HG03575 (cell line): ENCODE measurements at regions not wholly inside any gene's neighbourhood (a gene's known extent, or its start where the extent isn't known, plus 50 kb on each side); places are given as distances from the start of the nearest gene placed in this dataset.

ENCODE experiments used
- ATAC-seq: cut with Tn5 transposase; IDR thresholded peaks from one replicate; pipeline ENCODE4 v1.9.1; 2021; ENCODE audit not compliant: unreplicated experiment, insufficient number of reproducible peaks, low FRiP score; ENCODE audit errors: extremely low read depth

DNA sequence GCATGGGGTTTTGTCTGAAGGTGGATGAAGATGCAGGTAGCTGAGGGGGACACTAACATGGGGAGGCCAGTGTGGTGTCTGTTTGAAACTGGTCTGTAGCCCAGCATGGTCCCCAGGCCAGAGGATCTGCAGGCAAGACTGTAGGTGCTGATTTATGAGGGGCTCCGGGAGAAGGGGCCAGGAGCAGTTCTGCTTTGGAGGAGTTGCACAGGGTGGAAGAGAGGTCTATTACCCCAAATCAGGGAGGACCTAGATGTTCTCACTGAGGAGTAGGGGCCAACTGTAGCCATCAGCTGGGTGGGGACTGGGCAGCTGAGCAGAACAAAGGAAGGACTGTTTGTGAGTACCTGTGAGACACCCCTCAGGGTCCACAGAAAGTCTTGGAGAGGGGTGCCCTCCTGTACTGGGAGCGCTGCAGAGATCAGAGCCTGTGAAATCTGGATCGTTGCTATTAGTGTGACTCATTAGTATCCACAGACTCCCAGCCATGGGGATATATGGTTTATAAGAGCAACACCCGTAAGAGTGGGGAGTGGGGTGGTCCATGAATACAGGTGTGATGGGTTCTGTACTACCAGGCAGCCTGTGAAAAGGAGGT, 64.3 kb upstream of the IRF2BP2 start:
- no peak for ATAC-seq

DNA sequence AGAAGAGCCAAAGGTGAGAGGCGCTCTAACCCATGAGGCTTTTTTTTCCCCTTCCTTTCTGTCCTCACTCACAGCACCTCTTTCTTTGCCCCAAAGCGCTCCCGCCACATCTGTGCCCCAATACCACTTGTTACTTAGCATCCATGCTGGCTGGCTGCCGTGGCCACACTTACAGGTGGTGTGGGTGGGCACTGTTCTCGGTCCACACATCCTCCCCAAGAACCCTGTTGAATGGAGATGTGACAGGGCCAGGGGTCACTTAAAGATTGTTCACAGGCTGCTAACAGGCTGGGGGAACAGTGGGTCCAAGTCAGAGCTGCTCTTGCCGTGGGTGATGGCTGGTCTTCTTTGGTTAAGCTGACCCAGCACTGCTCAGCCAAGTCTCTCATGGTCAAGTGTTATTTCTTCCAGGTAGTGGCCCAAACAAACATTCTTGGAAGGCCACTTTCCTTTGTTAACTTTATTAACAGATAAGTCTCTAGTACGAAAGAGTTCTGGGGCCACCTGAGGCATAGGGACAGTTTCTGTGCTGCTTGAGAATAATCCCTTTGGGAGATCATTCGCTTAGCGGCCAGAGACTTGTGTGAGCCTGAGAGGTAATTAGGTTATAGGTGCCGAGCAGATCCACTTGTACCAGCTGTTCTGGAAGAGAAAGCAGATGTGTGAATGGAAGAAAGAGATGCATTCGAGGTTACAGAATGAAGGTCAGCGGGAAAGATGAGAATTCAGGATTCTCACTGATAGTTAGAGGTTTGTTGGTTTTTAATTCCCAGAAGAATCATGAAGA, 62.6 kb upstream of the IRF2BP2 start:
- ATAC-seq: no peak

DNA sequence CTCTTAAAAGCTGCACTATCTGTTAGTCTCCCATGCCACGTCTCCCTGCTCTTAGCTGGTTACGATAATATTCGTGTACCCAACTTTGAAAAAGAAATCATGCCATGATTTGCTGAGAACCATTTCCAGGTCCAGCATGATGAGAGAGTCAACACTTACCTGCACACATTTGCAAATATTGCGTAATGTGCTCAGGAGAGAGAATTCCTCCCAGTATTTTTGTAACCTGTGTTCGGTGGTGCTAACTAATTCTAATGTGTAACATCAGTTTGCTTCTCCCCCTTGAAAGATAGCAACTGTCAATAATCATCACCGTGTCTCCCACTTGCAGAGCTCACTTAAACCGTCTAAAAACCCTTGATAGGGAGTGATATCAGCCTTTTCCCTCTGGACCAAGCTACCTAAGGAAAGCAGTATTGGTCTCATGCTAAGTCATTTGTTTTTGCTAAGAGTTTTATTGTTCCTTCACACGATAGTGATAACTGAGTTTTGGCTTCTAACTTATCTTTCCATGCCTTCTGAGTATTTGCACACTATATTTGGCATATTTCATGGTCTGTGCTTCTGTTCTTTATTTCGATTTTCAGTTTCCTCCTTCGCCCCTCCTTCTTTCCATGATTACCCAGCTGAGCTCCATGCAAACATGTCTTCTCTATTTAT, 61.1 kb upstream of the IRF2BP2 start:
- no peak for ATAC-seq

DNA sequence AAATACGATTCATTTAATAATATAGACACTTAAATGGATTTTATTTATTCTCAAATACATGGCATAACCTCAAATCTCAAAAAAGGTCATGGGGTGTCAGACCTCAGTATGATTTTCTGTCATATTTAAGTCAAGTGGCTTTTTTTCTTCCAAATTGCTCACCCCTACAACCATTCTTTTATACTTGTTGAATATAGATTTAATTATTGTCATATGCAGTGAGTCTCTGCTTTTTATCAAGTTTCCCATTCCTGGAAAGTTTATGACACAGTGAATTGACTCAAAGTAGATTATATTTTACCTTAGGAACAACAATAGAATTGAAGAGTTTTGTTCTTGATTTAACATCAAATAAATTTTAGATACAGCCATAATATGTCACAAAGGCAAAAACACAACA, 59.5 kb upstream of the IRF2BP2 start:
- no peak for ATAC-seq

DNA sequence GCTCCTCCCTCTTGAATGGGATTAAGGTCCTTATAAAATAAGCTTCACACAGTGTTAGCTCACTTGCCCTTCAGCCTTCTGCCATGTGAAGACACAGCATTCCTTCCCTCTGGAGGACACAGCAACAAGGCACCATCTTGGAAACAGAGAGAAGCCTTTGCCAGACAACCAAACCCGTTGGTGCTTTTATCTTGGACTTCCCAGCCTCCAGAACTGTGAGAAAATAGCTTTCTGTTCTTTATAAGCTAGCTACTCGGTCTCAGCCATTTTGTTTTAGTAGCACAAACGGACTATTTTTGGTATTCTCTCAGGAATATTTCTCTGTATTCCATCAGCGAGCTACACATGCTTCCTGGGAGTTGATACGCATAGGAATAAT, 58.6 kb upstream of the IRF2BP2 start:
- no peak for ATAC-seq

DNA sequence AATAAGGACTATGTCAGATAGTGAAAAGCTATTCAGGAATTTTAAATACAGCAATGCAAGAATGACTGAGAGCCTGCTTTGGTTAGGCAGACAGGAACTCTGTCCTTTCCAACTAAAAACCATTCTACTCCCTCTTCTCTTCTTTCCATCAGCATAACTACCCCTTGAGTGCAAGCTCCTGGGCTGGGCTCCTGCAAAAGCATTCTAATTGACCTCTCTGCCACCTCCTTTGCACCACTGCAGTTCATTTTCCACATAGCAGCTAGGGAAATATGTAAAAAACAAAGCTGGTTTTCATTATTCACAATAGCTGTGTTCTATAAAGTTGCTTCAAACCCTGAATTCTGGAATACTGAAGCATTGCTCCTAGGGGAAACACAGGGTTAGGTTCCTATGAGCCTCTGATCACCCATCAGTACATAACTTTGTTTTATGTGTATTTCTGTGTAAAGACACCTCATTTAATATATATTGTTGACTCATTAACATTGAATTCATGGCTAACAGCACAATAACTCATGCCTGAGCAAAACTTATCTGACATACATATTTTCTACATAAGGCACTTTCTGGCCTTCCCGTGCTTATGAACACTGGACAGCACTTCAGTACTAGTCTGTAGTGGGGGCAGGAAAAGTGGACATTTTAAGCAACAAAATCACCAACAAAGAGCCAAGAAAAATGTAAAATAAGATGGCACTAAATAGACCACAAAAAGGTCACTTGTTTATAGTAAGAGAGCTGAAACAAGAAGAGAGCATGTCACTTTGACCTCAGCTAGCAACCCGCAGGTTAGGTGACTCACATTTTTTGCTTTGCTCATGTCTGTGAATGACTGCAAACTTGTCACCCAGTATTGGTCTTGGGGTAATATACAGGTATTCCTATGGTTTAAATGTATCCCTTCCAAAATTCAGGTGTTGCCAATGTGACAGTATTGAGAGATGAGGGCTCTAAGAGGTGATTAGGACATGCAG, 57.9 kb upstream of the IRF2BP2 start:
- no peak for ATAC-seq

DNA sequence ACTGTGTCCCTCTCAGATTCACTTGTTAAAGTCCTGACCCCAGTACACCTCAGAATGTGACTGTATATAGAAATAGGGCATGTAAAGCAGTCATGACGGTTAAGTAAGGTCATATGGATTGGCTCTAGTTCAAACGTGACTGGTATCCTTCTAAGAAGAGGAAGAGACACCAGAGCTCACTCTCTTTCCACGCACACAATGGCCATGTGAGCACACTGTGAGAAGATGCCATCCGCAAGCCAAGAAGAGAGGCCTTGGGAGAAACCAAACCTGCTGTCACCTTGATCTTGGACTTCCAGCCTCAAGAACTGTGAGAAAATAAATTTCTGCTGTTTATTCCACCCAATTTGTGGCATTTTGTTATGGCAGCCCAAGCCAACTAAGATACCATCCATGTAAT, 56.8 kb upstream of the IRF2BP2 start:
- ATAC-seq: no peak

DNA sequence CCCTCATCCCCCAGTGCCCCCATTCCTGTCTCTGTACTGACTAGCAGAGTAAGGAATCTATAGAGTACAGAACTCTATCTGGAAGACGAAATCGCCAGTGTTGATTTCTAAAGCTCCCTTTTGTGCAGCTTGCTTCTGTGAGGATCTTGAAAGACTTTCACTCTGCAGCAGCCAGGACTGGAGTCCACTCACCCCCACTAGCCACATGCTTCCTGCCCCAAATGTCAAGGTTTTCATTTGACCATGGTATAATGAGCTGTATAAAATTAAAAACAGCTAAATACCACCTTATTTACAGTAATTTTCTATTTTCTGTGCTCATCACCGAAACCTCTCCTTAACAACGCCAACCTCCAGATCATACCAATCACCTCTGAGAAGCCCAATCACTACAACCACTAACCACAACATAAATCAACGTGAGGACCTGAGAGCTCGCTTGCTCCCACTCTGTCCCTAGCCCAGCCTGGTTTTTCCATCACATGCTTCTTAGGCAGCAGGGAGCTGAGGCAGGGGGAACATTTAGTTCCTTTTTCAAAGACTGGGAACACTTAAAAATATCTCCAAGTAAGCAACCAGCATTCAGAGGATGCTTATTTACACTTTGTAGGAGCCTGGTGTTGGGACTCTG, 56.1 kb upstream of the IRF2BP2 start:
- no peak for ATAC-seq

DNA sequence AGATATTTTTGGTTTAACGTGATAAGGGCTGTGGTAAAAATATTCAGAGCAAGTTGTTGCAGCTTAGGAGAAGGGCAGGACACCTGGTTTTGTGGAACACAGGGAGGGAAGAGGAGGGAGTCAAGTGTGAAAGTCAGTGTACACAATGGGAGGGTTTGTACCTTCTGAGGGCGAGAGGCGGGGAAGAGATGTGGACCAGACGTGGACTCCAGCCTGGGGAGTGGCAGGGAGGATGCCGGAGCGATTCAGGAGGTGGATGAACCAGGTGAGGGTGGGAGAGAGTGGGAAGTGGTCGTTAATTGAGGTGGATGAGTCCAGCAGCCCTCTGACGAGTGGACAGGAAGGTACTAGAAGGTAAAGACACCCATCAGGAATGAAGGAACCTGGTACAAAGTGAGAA, 52.2 kb upstream of the IRF2BP2 start:
- no peak for ATAC-seq

DNA sequence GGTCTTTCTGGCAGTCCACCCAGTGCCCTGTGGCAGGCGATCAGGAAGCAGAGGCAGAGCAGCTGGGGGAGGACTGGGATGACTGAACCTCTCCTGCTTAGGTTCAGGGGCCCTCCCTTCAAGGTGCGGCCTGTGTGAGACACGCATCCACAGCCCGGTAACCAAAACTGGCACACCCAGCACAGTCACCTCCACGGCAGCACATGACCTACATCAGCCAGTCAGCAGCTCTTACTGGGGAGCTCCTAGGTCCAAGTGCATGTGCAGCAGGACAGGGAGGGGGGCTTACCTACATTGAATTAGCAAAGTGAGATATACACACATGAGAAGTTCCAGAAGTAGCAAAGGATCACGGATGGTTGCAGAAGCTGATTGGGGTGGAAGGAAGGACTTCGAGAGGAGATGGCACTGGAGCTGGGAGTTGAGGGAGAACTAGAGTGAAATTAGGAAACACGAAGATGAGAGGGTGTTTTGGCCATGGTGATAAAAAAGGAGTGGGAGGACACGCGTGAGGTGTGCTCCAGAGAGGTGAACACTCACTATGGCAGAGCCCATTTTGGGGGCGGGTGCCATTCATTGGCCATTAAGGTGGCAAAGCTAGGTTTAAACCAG, 51.4 kb upstream of the IRF2BP2 start:
- no peak for ATAC-seq

DNA sequence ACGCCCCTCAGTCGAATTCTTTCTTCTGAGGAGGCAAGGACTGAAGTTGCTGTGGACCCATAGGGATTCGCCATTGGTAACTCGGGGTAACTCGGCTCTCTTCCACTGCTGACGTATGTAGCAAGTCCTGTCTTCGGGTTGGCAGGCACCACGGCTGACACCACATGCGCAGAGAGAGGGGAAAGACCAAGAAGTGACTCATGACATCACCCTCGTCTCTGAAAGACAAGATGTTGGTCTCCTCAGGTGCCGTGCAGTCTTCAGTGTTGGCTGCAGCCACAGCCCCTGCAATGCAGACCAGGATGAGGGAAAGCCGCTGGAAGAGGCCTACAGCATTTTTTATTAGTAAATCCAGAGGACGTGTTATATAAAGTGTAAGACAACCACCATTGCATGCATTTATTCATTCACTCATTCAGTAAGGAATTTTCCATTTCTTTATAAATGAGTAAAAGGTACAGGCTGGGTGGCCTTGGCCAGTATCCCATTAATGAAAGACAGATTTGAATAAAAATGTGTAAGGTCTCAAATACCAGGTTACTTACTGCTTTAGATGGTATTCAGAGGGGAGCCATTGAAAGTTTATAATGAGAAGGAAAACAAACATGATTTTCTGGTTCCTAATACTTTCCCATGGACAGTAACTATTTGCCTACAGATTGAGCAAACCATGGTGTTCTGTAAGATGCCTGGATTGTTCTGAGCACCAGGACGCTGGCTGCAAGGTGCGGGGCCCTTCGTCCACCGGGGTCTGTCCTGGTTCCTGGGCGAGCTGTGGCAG, 50.7 kb upstream of the IRF2BP2 start:
- ATAC-seq: no peak
